SKM-1 (cell line): ENCODE measurements at regions not wholly inside any gene's neighbourhood (a gene's known extent, or its start where the extent isn't known, plus 50 kb on each side); places are given as distances from the start of the nearest gene placed in this dataset.

ENCODE experiments used
- DNase-seq: peaks from one replicate; lab custom pipeline; 2025; ENCODE audit not compliant: unreplicated experiment; lab: John Stamatoyannopoulos, UW

GRCh38 chr4:187175197-187175596 lies 451.5 kb upstream of the FAT1 start:
- no peak for DNase-seq

GRCh38 chr4:187176261-187176910 lies 452.7 kb upstream of the FAT1 start:
- no peak for DNase-seq

GRCh38 chr4:187178084-187178483 lies 454.4 kb upstream of the FAT1 start:
- no peak for DNase-seq

- no peak for DNase-seq
Measured at GRCh38 chr4:187178587-187178986, 454.9 kb upstream of the FAT1 start.

- no peak for DNase-seq
Measured at GRCh38 chr4:187179086-187180058, 455.7 kb upstream of the FAT1 start.

- no peak for DNase-seq
Measured at GRCh38 chr4:187181054-187181453, 457.4 kb upstream of the FAT1 start.

- DNase-seq, result no peak
Measured at GRCh38 chr4:187183346-187183745, 459.7 kb upstream of the FAT1 start.

- no peak for DNase-seq
Measured at GRCh38 chr4:187183826-187184225, 460.2 kb upstream of the FAT1 start.

GRCh38 chr4:187184508-187184907 lies 460.9 kb upstream of the FAT1 start:
- no peak for DNase-seq

- no peak for DNase-seq
Measured at GRCh38 chr4:187188118-187188517, 464.5 kb upstream of the FAT1 start.

- DNase-seq, result no peak
Measured at GRCh38 chr4:187188741-187189140, 465.1 kb upstream of the FAT1 start.

GRCh38 chr4:187190390-187190789 lies 466.7 kb upstream of the FAT1 start:
- no peak for DNase-seq

GRCh38 chr4:187191676-187192075 lies 468.0 kb upstream of the FAT1 start:
- no peak for DNase-seq

- no peak for DNase-seq
Measured at GRCh38 chr4:187192266-187192665, 468.6 kb upstream of the FAT1 start.

- DNase-seq, result no peak
Measured at GRCh38 chr4:187193141-187193540, 469.5 kb upstream of the FAT1 start.

- DNase-seq, result no peak
Measured at GRCh38 chr4:187204389-187204918, 480.8 kb upstream of the FAT1 start.

- DNase-seq, result no peak
Measured at GRCh38 chr4:187207931-187208330, 484.3 kb upstream of the FAT1 start.

GRCh38 chr4:187208651-187209050 lies 485.0 kb upstream of the FAT1 start:
- DNase-seq, result no peak

- no peak for DNase-seq
Measured at GRCh38 chr4:187209921-187210613, 486.4 kb upstream of the FAT1 start.

GRCh38 chr4:187212446-187213080 lies 488.9 kb upstream of the FAT1 start:
- DNase-seq, result no peak

GRCh38 chr4:187215438-187215837 lies 491.8 kb upstream of the FAT1 start:
- DNase-seq, result no peak
